HEK293T (cell line): ENCODE measurements at regions not wholly inside any gene's neighbourhood (a gene's known extent, or its start where the extent isn't known, plus 50 kb on each side); places are given as distances from the start of the nearest gene placed in this dataset.

ENCODE experiments used
- CTCF ChIA-PET: fragments of 350-600 bp; formaldehyde crosslinking; extraction: SDS; loops from one replicate; lab custom pipeline; 2021; ENCODE audit warnings: antibody characterized with exemption, inconsistent platforms; lab: Yijun Ruan, JAX
- POLR2A ChIA-PET: fragments of 350-600 bp; formaldehyde crosslinking; extraction: SDS; loops from one replicate; lab custom pipeline; 2020; ENCODE audit warnings: antibody characterized with exemption, inconsistent platforms; lab: Yijun Ruan, JAX
- DNase-seq: peaks from one replicate; pipeline ENCODE4 v3.0.0; 2012; ENCODE audit warnings: mixed read lengths; ENCODE audit errors: extremely low spot score
- ARNT ChIP-seq: fragments of 450-650 bp; IDR thresholded peaks from 2 replicates; pipeline ENCODE4 v1.6.1; 2017; ENCODE audit warnings: mild to moderate bottlenecking
- BHLHE40 ChIP-seq: fragments of 450-650 bp; IDR thresholded peaks from 2 replicates; pipeline ENCODE4 v1.6.1; 2016; ENCODE audit warnings: mild to moderate bottlenecking, moderate library complexity, borderline replicate concordance
- CTBP1 ChIP-seq: fragments of 450-650 bp; IDR thresholded peaks from 2 replicates; pipeline ENCODE4 v1.6.1; 2016; ENCODE audit warnings: borderline replicate concordance
- ELF4 ChIP-seq: fragments of 450-650 bp; IDR thresholded peaks from 2 replicates; pipeline ENCODE4 v1.6.1; 2017; ENCODE audit warnings: antibody characterized with exemption
- FOXA1 ChIP-seq: fragments of 450-650 bp; IDR thresholded peaks from 2 replicates; pipeline ENCODE4 v1.6.1; 2016; ENCODE audit warnings: mild to moderate bottlenecking
- FOXK2 ChIP-seq: fragments of 450-650 bp; IDR thresholded peaks from 2 replicates; pipeline ENCODE4 v1.6.1; 2016; ENCODE audit warnings: mild to moderate bottlenecking
- FOXM1 ChIP-seq: fragments of 450-650 bp; IDR thresholded peaks from 2 replicates; pipeline ENCODE4 v1.6.1; 2017; ENCODE audit warnings: mild to moderate bottlenecking, borderline replicate concordance
- HDGF ChIP-seq: fragments of 450-650 bp; IDR thresholded peaks from 2 replicates; pipeline ENCODE4 v1.6.1; 2017; ENCODE audit warnings: antibody characterized with exemption, borderline replicate concordance
- L3MBTL2 ChIP-seq: fragments of 450-650 bp; conservative IDR thresholded peaks from 2 replicates; pipeline ENCODE4 v1.6.1; 2016; ENCODE audit warnings: mild to moderate bottlenecking
- LEF1 ChIP-seq: fragments of 450-650 bp; IDR thresholded peaks from 2 replicates; pipeline ENCODE4 v1.6.1; 2017; ENCODE audit warnings: mild to moderate bottlenecking, borderline replicate concordance
- NFRKB ChIP-seq: fragments of 450-650 bp; IDR thresholded peaks from 2 replicates; pipeline ENCODE4 v1.6.1; 2016; ENCODE audit warnings: mild to moderate bottlenecking, moderate library complexity
- PKNOX1 ChIP-seq: fragments of 450-650 bp; IDR thresholded peaks from 2 replicates; pipeline ENCODE4 v1.6.1; 2016
- SP1 ChIP-seq: fragments of 450-650 bp; IDR thresholded peaks from 2 replicates; pipeline ENCODE4 v1.6.1; 2017
- SUZ12 ChIP-seq: fragments of 450-650 bp; IDR thresholded peaks from 2 replicates; pipeline ENCODE4 v1.6.1; 2016; ENCODE audit warnings: mild to moderate bottlenecking
- TARDBP ChIP-seq: fragments of 450-650 bp; IDR thresholded peaks from 2 replicates; pipeline ENCODE4 v1.6.1; 2016
- ZNF384 ChIP-seq: fragments of 450-650 bp; IDR thresholded peaks from 2 replicates; pipeline ENCODE4 v1.6.1; 2016

- DNase-seq: no peak
- POLR2A ChIA-PET: no interaction called here
- CTCF ChIA-PET: no interaction called here
- TF ChIP-seq ELF4 (no peak), FOXK2 (no peak), CTBP1 (no peak), FOXM1 (no peak), ARNT (no peak), PKNOX1 (no peak), TARDBP (no peak), HDGF (no peak)
These were observed 257.3 kb downstream of the BCL2 start for GRCh38 chr18:63062246-63062645.

- POLR2A ChIA-PET: no interaction called here
- TF ChIP-seq ARNT (no peak), LEF1 (no peak), TARDBP (no peak), FOXA1 (no peak), SP1 (no peak), NFRKB (no peak), ZNF384 (no peak), L3MBTL2 (no peak), HDGF (no peak), FOXK2 (no peak), FOXM1 (no peak), PKNOX1 (no peak), CTBP1 (no peak), SUZ12 (no peak), ELF4 (no peak), BHLHE40 (no peak)
- CTCF ChIA-PET: interaction anchor here (0.7 kb wide), 1 partner anchor 36 kb away, joined by 3 read pairs; no protein-coding TSS in a partner anchor
- DNase-seq: no peak
These were observed 258.3 kb downstream of the BCL2 start for GRCh38 chr18:63061303-63061702.

GRCh38 chr18:63058521-63058920 is 261.0 kb downstream of the BCL2 start:
- ChIA-PET CTCF (interaction anchor here (0.6 to 1.7 kb wide), 2 partner anchors 13 to 1023 kb away, joined by 3 to 5 read pairs; no protein-coding TSS in a partner anchor), POLR2A (no interaction called here)
- no peak for TF ChIP-seq SP1
- TF ChIP-seq TARDBP: no peak
- no peak for TF ChIP-seq FOXM1
- TF ChIP-seq ELF4: no peak
- TF ChIP-seq SUZ12: no peak
- no peak for TF ChIP-seq ZNF384
- no peak for TF ChIP-seq CTBP1
- TF ChIP-seq PKNOX1: no peak
- TF ChIP-seq L3MBTL2: no peak
- TF ChIP-seq NFRKB: no peak
- no peak for TF ChIP-seq LEF1
- TF ChIP-seq FOXA1: no peak
- no peak for TF ChIP-seq BHLHE40
- no peak for TF ChIP-seq ARNT
- no peak for TF ChIP-seq HDGF
- no peak for TF ChIP-seq FOXK2
- no peak for DNase-seq

GRCh38 chr18:63057707-63058106 is 261.9 kb downstream of the BCL2 start:
- ChIA-PET CTCF (interaction anchor here (1.7 kb wide), 1 partner anchor 14 kb away, joined by 5 read pairs; no protein-coding TSS in a partner anchor), POLR2A (no interaction called here)
- no peak for DNase-seq
- TF ChIP-seq FOXA1 (no peak), TARDBP (no peak), HDGF (no peak), NFRKB (no peak), SUZ12 (no peak), BHLHE40 (no peak), FOXK2 (no peak), ELF4 (no peak), L3MBTL2 (no peak), CTBP1 (no peak), ARNT (no peak), ZNF384 (no peak)

DNA sequence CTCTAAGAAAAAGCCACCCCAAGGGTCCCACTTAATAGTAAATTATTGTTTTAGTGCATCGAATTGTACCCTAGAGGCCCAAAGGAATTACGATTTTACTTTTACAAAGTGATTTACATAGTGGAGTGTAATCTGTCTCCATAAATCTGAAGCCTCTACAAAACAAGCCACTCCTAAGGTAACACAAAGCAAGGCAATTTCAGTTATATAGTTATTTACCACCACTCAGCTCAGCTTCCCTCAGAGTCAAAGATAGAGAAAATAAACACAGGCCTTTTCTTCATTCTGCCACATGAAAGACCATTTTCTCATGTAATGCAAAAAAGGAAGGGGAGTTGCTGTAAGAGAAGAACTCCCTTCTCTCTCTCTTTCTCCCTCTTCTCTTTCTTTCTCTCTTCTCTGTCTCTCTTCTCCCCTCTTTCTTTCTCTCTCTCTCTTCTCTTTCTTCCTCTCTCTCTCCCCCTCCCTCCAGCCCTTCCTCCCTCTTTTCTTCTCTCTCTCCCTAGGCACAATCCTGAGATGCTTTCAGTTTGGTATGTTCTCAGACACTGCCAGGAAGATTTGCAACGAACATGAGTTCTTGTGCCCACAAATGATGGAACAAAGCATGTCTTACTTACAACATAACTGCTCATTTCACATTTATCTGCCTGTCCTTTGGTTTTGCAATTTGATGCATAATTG is 264.5 kb downstream of the BCL2 start:
- ChIA-PET CTCF (no interaction called here), POLR2A (no interaction called here)
- TF ChIP-seq CTBP1: no peak
- no peak for TF ChIP-seq NFRKB
- TF ChIP-seq BHLHE40: no peak
- no peak for TF ChIP-seq SUZ12
- no peak for TF ChIP-seq SP1
- TF ChIP-seq FOXK2: no peak
- TF ChIP-seq FOXM1: no peak
- TF ChIP-seq TARDBP: no peak
- no peak for TF ChIP-seq L3MBTL2
- TF ChIP-seq ELF4: no peak
- TF ChIP-seq HDGF: no peak
- no peak for TF ChIP-seq PKNOX1
- TF ChIP-seq ARNT: no peak
- TF ChIP-seq LEF1: no peak
- no peak for TF ChIP-seq ZNF384
- DNase-seq: no peak
